Neuronal stem cell (in vitro differentiated cells): ENCODE measurements at regions not wholly inside any gene's neighbourhood (a gene's known extent, or its start where the extent isn't known, plus 50 kb on each side); places are given as distances from the start of the nearest gene placed in this dataset.

Source experiments
- DNase-seq: peaks from one replicate; pipeline ENCODE4 v3.0.0-alpha.2; 2013; ENCODE audit warnings: low spot score
- H2AFZ ChIP-seq: one replicate; pipeline ENCODE4 v1.6.1; 2013; ENCODE audit warnings: mild to moderate bottlenecking, low read length, inconsistent platforms
- H2AK5ac ChIP-seq: 2 replicates; pipeline ENCODE4 v1.6.1; 2013; ENCODE audit warnings: low read depth, mild to moderate bottlenecking, inconsistent platforms, low read length, moderate library complexity, mixed read lengths
- H2BK120ac ChIP-seq: 2 replicates; pipeline ENCODE4 v1.6.1; 2013; ENCODE audit warnings: low read depth, mild to moderate bottlenecking, inconsistent platforms, low read length, moderate library complexity, mixed read lengths
- H2BK12ac ChIP-seq: one replicate; pipeline ENCODE4 v1.6.1; 2013; ENCODE audit warnings: low read length, inconsistent platforms
- H2BK15ac ChIP-seq: 2 replicates; pipeline ENCODE4 v1.6.1; 2013; ENCODE audit warnings: mild to moderate bottlenecking, low read length, inconsistent platforms, mixed read lengths
- H2BK5ac ChIP-seq: one replicate; pipeline ENCODE4 v1.6.1; 2013; ENCODE audit warnings: inconsistent platforms, mild to moderate bottlenecking, low read length, moderate library complexity
- H3K14ac ChIP-seq: one replicate; pipeline ENCODE4 v1.6.1; 2013; ENCODE audit warnings: low read length, inconsistent platforms
- H3K18ac ChIP-seq: 2 replicates; pipeline ENCODE4 v1.6.1; 2013; ENCODE audit warnings: low read length, inconsistent platforms
- H3K23ac ChIP-seq: 2 replicates; pipeline ENCODE4 v1.6.1; 2013; ENCODE audit warnings: low read depth, mild to moderate bottlenecking, mixed read lengths, low read length, inconsistent platforms; ENCODE audit not compliant: poor library complexity
- H3K27ac ChIP-seq: replicated peaks from 3 replicates; pipeline ENCODE4 v1.5.1; 2013; ENCODE audit warnings: low read length, inconsistent platforms
- H3K27me3 ChIP-seq, 3 experiments: 2 replicates each; pipeline ENCODE4 v1.6.1; 2013; ENCODE audit warnings: low read length in 3 of 3, mild to moderate bottlenecking in 2 of 3, inconsistent platforms in 1 of 3, low read depth in 1 of 3, mixed read lengths in 1 of 3, moderate library complexity in 1 of 3; ENCODE audit not compliant: control insufficient read depth in 3 of 3, insufficient read depth in 3 of 3
- H3K36me3 ChIP-seq, 2 donors: replicated peaks in 1 of 2; 2 replicates each; pipeline ENCODE4 v1.6.1; 2013; ENCODE audit warnings: low read length in 2 of 2; ENCODE audit not compliant: control insufficient read depth in 2 of 2, insufficient read depth in 2 of 2
- H3K4ac ChIP-seq: 2 replicates; pipeline ENCODE4 v1.6.1; 2013; ENCODE audit warnings: inconsistent platforms, mild to moderate bottlenecking, low read length, moderate library complexity
- H3K4me1 ChIP-seq, 2 donors: 1 replicate in 1 of 2; 2 replicates in 1 of 2; pipeline ENCODE4 v1.6.1; 2013; ENCODE audit warnings: low read length in 2 of 2, low read depth in 1 of 2; ENCODE audit not compliant: control insufficient read depth in 2 of 2, insufficient read depth in 1 of 2
- H3K4me2 ChIP-seq: one replicate; pipeline ENCODE4 v1.6.1; 2013; ENCODE audit warnings: mild to moderate bottlenecking, low read length, inconsistent platforms; ENCODE audit not compliant: insufficient read depth, poor library complexity, severe bottlenecking
- H3K4me3 ChIP-seq, 2 donors: 2 replicates each; pipeline ENCODE4 v1.5.1; 2013; ENCODE audit warnings: low read length in 2 of 2, mild to moderate bottlenecking in 2 of 2, inconsistent platforms in 1 of 2, moderate library complexity in 1 of 2
- H3K79me1 ChIP-seq: one replicate; pipeline ENCODE4 v1.6.1; 2013; ENCODE audit warnings: low read depth, mild to moderate bottlenecking, inconsistent platforms, low read length, moderate library complexity
- H3K9ac ChIP-seq: one replicate; pipeline ENCODE4 v1.6.1; 2013; ENCODE audit warnings: mild to moderate bottlenecking, low read depth, low read length, inconsistent platforms; ENCODE audit not compliant: poor library complexity
- H3K9me3 ChIP-seq, 2 donors: replicated peaks in 1 of 2; 2 replicates each; pipeline versions ENCODE3 to v1.6.1; 2013; ENCODE audit warnings: low read length in 2 of 2, mild to moderate bottlenecking in 2 of 2, inconsistent platforms in 1 of 2, low read depth in 1 of 2, mixed read lengths in 1 of 2, moderate library complexity in 1 of 2; ENCODE audit not compliant: control insufficient read depth in 2 of 2, insufficient read depth in 1 of 2
- H4K8ac ChIP-seq: one replicate; pipeline ENCODE4 v1.6.1; 2013; ENCODE audit warnings: low read depth, mild to moderate bottlenecking, inconsistent platforms, low read length, moderate library complexity
- H4K91ac ChIP-seq: one replicate; pipeline ENCODE4 v1.6.1; 2013; ENCODE audit warnings: low read length, low read depth, mild to moderate bottlenecking, inconsistent platforms; ENCODE audit not compliant: poor library complexity
- WGBS, 2 donors: extraction: QIAGEN DNeasy Blood & Tissue Kit; methylation state at CpG; one replicate each; pipeline ENCODE4 v1.1.7; 2013; ENCODE audit warnings: missing lambda C conversion rate in 2 of 2, mixed read lengths in 1 of 2; ENCODE audit not compliant: insufficient read length in 2 of 2, insufficient replicate concordance in 1 of 2; ENCODE audit errors: extremely low coverage in 2 of 2; 5-methylcytosine and 5-hydroxymethylcytosine counted together

- H2AK5ac ChIP-seq = no peak overlapping the region
- H3K27ac ChIP-seq = no peak overlapping the region
- H2BK120ac ChIP-seq = no peak overlapping the region
- H3K9me3 ChIP-seq = peaks cover 4 to 6% of the 10 kb centered on the region in 2 donors
- H3K4me3 ChIP-seq = no peak overlapping the region
- no peak overlapping the region for H3K4me2 ChIP-seq
- no peak overlapping the region for H3K14ac ChIP-seq
- no peak overlapping the region for H3K9ac ChIP-seq
- no peaks in the 10 kb centered on the region for H3K4me1 ChIP-seq
- H2BK5ac ChIP-seq = no peak overlapping the region
- no CpG with 5 or more reads among the region's 6 CpGs for WGBS, 2 donors
- H3K4ac ChIP-seq = no peak overlapping the region
- no peak overlapping the region for H4K8ac ChIP-seq
- peak overlapping the region; percentile 17 for H2AFZ ChIP-seq
- H2BK15ac ChIP-seq = no peak overlapping the region
- no peak overlapping the region for H3K18ac ChIP-seq
- H3K36me3 ChIP-seq = no peaks in the 10 kb centered on the region
- no peak overlapping the region for H2BK12ac ChIP-seq
- DNase-seq = no peak
- H3K23ac ChIP-seq = no peak overlapping the region
- no peaks in the 10 kb centered on the region for H3K79me1 ChIP-seq
- peaks cover 0 to 2% (median 0%) of the 10 kb centered on the region in 3 experiments for H3K27me3 ChIP-seq
- no peak overlapping the region for H4K91ac ChIP-seq
Observed at GRCh38 chr17:74145756-74146155, 57.7 kb upstream of the RPL38 start.

GRCh38 chr17:74146196-74146595 is 57.3 kb upstream of the RPL38 start:
- no peak overlapping the region for H4K8ac ChIP-seq
- H3K23ac ChIP-seq = no peak overlapping the region
- no CpG with 5 or more reads among the region's 3 CpGs for WGBS, 2 donors
- H3K4me1 ChIP-seq = no peaks in the 10 kb centered on the region
- no peak overlapping the region for H2BK5ac ChIP-seq
- no peak overlapping the region for H3K4me2 ChIP-seq
- H3K79me1 ChIP-seq = no peaks in the 10 kb centered on the region
- H3K18ac ChIP-seq = no peak overlapping the region
- H3K4me3 ChIP-seq = no peak overlapping the region
- no peak overlapping the region for H3K27ac ChIP-seq
- no peak overlapping the region for H3K9ac ChIP-seq
- H3K14ac ChIP-seq = no peak overlapping the region
- no peak overlapping the region for H2AK5ac ChIP-seq
- no peak overlapping the region for H3K4ac ChIP-seq
- no peak overlapping the region for H2AFZ ChIP-seq
- peaks cover 4 to 6% of the 10 kb centered on the region in 2 donors for H3K9me3 ChIP-seq
- peaks cover 0 to 2% (median 0%) of the 10 kb centered on the region in 3 experiments for H3K27me3 ChIP-seq
- no peak overlapping the region for H4K91ac ChIP-seq
- no peak overlapping the region for H2BK120ac ChIP-seq
- H3K36me3 ChIP-seq = no peaks in the 10 kb centered on the region
- DNase-seq = no peak
- no peak overlapping the region for H2BK12ac ChIP-seq
- no peak overlapping the region for H2BK15ac ChIP-seq

- Histone ChIP-seq H3K27ac (no peak overlapping the region), H3K4me1 (no peaks in the 10 kb centered on the region), H2BK5ac (no peak overlapping the region), H2BK12ac (no peak overlapping the region), H3K79me1 (no peaks in the 10 kb centered on the region), H3K4ac (no peak overlapping the region), H4K91ac (no peak overlapping the region), H3K18ac (peak overlapping the region; percentile 44), H3K4me2 (no peak overlapping the region), H4K8ac (peak overlapping the region; percentile 43), H3K9ac (no peak overlapping the region), H3K36me3 (no peaks in the 10 kb centered on the region), H3K14ac (no peak overlapping the region), H2AK5ac (no peak overlapping the region), H2BK120ac (no peak overlapping the region), H2AFZ (no peak overlapping the region), H2BK15ac (no peak overlapping the region), H3K27me3 (peaks cover 0 to 2% (median 0%) of the 10 kb centered on the region in 3 experiments), H3K23ac (no peak overlapping the region), H3K9me3 (peaks cover 3 to 4% of the 10 kb centered on the region in 2 donors), H3K4me3 (no peak overlapping the region)
- no CpG with 5 or more reads among the region's 15 CpGs for WGBS, 2 donors
- no peak for DNase-seq
Observed at GRCh38 chr17:74147056-74147835, 56.2 kb upstream of the RPL38 start.

- WGBS, 2 donors = no CpG with 5 or more reads among the region's 4 CpGs
- H3K9ac ChIP-seq = no peak overlapping the region
- H2AFZ ChIP-seq = no peak overlapping the region
Observed at GRCh38 chr17:74147966-74148365, 55.5 kb upstream of the RPL38 start.

More at GRCh38 chr17:74147966-74148365, 55.5 kb upstream of the RPL38 start:
- no peak overlapping the region for H4K8ac ChIP-seq
- no peak overlapping the region for H2BK15ac ChIP-seq
- H2BK12ac ChIP-seq = no peak overlapping the region
- no peak overlapping the region for H2AK5ac ChIP-seq
- no peak overlapping the region for H3K4me2 ChIP-seq
- DNase-seq = no peak
- H3K23ac ChIP-seq = no peak overlapping the region
- peaks cover 0 to 2% of the 10 kb centered on the region in 2 donors for H3K9me3 ChIP-seq
- no peaks in the 10 kb centered on the region for H3K36me3 ChIP-seq
- no peaks in the 10 kb centered on the region for H3K4me1 ChIP-seq
- H3K4ac ChIP-seq = no peak overlapping the region
- peaks cover 0 to 2% (median 0%) of the 10 kb centered on the region in 3 experiments for H3K27me3 ChIP-seq
- no peak overlapping the region for H2BK120ac ChIP-seq
- H2BK5ac ChIP-seq = no peak overlapping the region
- no peak overlapping the region for H3K18ac ChIP-seq
- H4K91ac ChIP-seq = no peak overlapping the region
- no peak overlapping the region for H3K27ac ChIP-seq
- no peak overlapping the region for H3K14ac ChIP-seq
- no peaks in the 10 kb centered on the region for H3K79me1 ChIP-seq
- no peak overlapping the region for H3K4me3 ChIP-seq
